ENCODE measurements at regions not wholly inside any gene's neighbourhood (a gene's known extent, or its start where the extent isn't known, plus 50 kb on each side); places are given as distances from the start of the nearest gene placed in this dataset.

DNA sequence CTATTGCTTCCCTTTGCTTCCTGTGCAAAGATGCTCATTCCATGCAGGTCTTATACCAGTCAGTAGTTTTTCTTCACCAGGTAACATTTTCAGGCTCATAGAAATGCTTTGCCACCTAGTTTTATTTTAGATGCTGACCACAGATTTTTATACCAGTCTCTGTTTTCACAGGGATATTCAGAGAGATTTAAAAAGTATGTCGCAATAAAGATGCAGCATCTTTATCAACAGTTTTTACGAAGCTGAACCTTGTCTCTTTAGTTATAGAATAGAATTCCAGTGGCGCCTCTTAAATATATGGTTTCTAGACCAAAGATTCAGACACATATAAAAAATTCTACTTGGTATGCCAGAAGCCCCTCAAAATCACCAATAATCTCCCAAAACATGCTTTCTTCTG lies 155.7 kb upstream of the PCSK5 start:
- TF ChIP-seq CTCF (IDR thresholded peaks at IDR 0.05 in 2 of 3, conservative IDR thresholded peaks at IDR 0.05 in 1 of 3; ENCODE audit: borderline replicate concordance in 1 of 3, insufficient read depth in 1 of 3, low read depth in 2 of 3, low read length in 2 of 3) (no peak), POLR2A (IDR thresholded peaks at IDR 0.05; ENCODE audit: borderline replicate concordance, extremely low read depth, insufficient read depth, insufficient read length) (no peak), SRF (IDR thresholded peaks at IDR 0.05; ENCODE audit: low read depth) (no peak), EZH2 (IDR thresholded peaks at IDR 0.05) (no peak), EZH2phosphoT487 (IDR thresholded peaks at IDR 0.05; ENCODE audit: borderline replicate concordance) (no peak), SP1 (IDR thresholded peaks at IDR 0.05; ENCODE audit: low read depth) (no peak), MAX (IDR thresholded peaks at IDR 0.05) (no peak), SIN3A (IDR thresholded peaks at IDR 0.05; ENCODE audit: low read depth) (no peak), POLR2AphosphoS5 (IDR thresholded peaks at IDR 0.05; ENCODE audit: low read depth, low read length) (no peak), EGR1 (IDR thresholded peaks at IDR 0.05; ENCODE audit: low read depth) (no peak), REST (IDR thresholded peaks at IDR 0.05; ENCODE audit: low read depth) (no peak)
